NCI-H524 (cell line): ENCODE measurements at regions not wholly inside any gene's neighbourhood (a gene's known extent, or its start where the extent isn't known, plus 50 kb on each side); places are given as distances from the start of the nearest gene placed in this dataset.
A peak's percentile ranks its signal among the peaks of the same experiment; 100 is the strongest.

Experiments
- DNase-seq, 2 experiments: peaks; one replicate each; lab custom pipeline; 2025; lab: John Stamatoyannopoulos, UW

DNA sequence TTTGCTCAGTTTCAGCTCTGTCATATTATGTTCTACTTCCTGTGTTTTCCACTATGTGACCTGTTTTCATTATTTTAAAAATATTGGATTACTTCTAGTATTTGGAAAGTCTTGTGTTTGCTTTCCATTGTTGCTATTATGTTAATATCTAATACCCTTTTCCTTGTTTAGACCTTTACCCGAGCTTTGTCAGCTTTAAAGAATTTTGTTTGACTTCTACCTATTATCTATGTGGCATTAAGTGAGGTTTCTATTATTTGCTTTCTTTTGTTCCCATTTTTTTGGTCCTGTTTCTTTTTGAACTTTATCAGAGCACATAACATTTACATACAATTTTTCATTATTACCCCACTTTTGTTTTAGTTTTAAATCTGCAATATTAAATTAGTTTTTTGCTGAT, 202.7 kb downstream of the MANEA start:
- DNase-seq: no peak

DNA sequence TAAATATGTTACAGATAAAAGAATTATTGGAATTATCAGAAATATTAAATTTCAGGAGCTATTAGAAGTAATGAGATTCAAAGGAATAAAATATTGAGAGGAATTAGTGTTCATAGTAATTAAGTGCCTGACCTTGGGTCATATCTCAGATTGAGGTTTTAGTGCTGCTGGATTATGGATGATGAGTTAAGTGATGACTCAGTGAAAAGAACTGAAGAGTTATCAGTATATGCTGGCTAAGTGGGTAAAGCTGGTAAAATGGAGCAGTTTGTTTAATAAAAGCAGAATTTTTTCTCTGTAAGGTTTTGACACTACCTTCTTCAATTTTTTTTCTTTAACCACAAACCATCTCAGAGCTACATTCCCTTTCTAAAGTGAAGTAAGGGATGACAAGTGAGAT, 206.7 kb downstream of the MANEA start:
- DNase-seq: no peak

DNA sequence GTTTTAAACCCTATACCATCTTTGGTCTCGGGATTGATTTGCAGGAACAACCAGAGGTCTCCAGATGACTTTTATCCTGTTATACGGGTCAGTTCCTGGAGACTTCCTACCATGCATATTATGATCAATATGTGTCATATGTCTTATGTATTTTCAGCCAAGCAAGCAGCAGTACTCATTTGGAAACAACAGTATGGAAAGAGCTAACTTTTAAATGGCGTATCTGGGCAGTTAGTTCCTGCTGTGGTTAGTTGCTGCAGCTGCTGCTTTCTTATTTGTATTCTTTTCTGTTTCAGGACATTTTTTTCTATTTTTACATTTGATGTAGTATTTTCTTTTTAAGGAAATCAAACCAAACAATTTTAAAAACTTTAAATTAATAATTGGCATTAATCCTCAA, 207.5 kb downstream of the MANEA start:
- no peak for DNase-seq

DNA sequence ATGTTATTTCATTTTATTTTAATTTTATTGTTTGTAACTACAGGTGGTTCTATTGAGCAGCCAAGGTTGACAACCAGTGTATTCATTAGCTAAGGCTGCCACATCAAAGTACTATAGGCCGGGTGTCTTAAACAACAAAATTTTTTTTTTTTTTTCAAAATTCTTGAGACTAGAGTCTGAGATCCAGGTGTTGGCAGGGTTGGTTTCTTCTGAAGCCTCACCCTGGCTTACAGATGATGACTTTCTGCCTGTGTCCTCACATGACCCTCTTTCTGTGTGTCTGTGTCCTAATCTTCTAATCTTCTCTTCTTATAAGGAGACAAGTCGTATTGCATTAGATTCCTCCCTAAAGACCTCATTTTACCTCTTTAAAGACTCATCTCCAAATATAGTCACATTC, 208.4 kb downstream of the MANEA start:
- DNase-seq: no peak

DNA sequence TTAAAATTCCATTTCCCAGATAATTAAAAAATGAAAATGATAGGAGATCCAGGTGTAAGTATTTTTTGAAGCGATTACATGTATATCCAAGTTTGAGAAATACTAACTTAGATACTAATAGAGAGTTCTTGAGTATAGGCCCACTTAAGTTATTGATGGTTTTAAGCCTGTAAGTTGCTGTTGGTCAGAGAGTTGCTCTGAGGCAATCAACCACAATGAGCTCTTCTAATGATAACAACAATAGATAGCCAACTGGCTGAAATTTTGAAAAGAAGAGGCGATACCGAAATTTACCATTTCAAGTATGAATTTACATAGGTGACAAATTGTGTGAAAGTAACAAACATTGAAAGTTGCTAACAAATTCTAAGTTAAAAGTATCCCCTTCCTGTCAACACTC, 209.5 kb downstream of the MANEA start:
- no peak for DNase-seq

DNA sequence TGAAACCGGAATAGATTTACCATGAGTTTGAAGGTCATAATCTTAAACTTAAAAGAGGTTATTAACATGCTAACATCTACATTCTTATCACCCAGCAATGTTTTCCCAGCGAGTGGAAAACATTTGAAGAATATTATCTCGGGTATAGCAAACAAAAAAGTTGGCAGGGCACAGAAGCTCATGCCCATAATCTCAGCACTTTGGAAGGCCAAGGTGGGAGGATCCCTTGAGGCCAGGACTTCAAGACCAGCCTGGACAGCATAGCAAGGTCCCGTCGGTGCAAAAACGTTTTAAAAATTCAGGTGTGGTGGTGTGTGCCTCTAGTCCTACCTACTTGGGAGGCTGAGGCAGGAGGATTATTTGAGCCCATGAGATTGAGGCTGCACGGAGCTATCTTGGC, 213.5 kb downstream of the MANEA start:
- DNase-seq: no peak

DNA sequence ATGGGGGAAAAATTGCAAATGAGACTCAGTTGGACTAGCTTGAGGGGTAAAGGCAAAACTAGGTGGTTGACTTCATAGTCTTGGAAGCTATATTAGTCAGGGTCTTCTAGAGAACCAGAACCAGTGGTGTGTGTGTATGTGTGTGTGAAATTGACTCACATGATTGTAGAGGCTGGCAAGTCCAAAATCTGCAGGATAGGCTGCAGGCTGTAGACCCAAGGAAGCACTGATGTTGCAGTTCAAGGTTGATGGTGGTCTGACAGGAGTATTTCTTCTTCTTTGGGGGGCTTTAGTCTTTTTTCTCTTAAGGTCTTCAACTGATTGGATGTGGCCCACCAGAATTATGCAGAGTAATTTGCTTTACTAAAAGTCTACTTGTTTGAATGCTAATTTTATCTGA, 217.4 kb downstream of the MANEA start:
- DNase-seq: no peak

DNA sequence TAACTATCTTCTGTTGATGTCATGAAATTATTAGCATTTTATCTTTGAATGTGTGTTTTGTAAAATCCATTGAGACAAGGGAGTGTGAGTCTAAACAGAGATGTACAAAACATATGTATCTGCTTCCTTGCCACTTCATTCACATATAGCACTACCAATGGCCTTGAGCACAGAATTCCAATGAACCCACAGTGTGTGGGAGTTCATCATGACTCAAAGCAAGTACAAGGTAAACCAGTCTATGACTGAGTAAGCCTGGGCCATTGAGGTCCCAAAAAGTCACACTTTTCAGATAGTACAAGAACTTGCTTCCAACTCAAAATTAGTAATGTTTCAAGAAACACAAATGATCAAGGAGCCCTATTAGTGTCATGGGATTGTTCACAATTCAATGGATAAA, 218.6 kb downstream of the MANEA start:
- DNase-seq: no peak

DNA sequence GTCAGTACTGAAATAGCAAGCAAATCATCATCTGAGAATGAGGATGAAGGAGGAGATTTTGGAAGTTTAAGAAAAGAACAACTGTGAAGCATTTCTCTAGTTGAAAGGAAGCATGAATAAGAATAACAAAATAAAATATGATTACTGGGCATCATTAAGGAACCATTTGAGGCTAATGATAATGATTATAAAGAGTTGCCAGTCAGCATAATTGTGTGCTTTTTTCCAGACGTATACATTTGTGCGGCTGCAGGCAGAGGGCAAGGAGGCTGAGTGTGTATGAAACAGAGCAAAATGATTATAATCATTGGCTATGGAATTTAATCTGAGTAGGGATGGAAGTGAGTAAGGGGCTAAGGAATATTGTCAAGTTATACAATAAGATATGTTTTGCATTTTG, 218.7 kb upstream of the FUT9 start:
- DNase-seq: no peak

DNA sequence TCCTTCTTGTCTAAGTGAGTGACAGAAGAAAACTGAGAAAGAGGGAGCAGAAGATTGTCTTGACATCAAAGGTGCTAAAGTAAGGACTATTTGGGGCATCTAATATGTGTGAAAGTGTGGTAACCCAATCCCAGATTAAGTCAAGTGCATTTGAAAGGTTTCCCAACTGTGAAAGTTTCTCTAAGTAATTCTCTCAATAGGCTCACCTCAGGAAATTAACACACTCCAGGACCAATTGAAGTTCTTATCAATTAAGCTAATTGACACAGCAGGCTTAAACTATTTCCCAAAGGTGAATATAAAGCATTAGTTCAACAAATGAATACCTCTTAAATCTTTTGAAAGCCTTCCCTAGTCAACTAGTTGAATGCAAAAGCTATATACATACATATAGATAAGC, 212.8 kb upstream of the FUT9 start:
- peak; percentile 56 to 84 for DNase-seq

DNA sequence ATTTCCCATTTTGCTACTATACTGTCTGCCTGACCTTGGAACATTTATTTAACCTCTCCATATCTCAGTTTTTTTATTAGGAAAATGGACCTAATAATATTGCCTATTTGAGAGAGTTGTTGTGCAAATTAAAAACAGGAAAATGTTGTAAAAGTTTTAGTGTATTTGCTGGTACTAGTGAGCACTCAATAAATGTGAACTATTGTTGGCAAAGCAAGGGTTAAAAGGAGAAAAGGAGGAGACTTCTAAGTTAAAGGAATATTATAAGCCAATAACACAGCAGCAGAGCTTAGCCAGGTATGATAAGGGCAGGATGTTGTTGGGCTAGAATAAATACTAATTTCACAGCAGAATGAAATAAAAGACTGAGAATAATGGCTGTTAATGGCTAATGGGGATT, 211.9 kb upstream of the FUT9 start:
- no peak for DNase-seq

DNA sequence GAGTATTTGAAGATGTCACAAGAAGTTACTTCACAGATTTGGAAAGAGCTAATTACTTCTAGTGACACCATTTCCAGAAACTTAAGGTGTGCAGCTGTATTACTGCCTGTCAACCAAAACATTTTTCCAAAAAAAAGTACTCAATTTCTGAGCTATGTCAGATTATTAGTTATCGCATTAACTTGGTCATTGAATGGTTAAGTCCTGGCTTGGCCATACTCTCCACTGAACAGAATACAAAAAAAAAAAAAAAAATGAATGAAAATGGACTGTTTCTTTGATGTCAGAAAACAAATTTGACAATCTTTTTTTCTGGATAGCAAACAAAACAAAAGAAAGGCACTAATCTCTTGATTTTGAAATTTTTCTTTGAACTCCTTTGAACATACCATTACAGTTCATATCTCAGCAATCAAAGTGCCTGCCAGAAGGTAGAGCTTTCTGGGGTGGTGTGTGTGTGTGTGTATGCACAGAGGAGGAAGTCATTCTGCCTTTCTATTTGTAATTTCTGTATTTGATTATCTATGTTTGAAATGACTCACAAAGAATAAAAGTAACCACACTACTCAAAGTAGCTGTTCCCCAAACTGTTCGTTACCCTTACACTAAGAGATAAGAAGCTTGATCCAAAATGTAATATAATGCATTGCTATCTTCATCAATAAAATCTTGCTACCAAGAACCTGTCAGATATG, 210.8 kb upstream of the FUT9 start:
- no peak for DNase-seq

DNA sequence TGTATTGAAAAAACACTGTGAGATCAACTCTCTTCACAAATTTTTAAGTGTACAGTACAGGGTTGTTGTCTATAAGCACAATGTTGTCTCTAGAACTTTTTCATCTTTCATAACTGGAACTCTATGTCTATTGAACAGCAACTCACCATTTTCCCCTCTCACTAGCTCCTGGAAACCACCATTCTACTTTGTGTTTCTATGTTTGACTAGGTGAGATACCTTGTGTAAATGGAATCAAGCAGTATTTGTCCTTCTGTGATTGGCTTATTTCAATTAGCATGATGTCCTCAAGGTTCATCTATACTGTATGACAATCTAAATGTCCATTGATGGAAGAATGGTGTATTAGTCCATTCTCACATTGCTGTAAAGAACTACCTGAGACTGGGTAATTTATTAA, 210.1 kb upstream of the FUT9 start:
- DNase-seq: no peak

DNA sequence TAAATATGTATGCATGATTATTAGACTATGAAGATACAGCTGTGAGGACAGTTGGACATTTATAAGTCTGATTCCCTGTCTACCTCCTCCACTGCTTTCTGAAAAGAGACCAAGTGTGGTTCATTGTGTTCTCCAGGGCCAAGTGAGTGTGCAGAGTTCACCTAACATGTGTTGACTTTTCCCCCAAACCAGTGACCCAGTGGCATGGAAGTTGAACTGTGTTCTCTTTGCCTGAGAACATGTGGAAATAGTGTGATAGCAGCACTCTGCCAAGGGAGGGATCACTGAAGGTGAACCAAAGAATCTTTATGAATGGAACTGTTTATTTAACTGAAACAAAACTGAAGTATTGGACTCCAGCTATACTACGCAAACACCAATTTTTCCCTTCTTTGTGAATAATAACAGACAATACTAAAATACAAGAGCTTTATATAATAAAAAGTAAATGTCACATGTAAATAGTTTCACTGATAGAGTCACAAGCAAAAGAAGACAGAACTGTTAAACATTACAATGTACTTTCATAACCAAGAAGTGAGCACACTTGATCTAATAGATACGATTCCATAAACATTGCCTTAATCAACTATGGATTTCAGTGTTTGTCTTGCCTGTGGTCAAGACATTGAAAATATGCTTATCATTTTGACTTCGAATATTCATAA, 200.3 kb upstream of the FUT9 start:
- DNase-seq: no peak

DNA sequence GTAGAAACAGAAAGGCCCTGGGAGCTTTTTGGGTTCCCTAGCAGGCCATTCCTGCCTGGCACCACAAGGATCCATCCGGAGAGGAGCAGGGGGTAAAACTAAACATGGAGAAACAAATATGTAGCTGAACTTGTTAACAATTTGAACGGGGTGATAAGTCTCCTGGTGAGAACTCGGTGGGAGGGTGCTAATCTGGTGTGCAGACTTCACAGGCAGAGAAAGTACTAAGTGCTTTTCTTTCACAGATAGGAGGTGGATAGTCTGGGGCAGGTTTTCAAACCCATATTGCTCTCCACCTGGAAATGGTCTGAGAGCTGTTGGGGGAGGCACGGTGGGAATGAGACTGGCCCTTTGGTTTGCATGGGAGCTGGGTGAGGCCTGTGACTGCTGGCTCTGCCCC, 196.3 kb upstream of the FUT9 start:
- DNase-seq: no peak

DNA sequence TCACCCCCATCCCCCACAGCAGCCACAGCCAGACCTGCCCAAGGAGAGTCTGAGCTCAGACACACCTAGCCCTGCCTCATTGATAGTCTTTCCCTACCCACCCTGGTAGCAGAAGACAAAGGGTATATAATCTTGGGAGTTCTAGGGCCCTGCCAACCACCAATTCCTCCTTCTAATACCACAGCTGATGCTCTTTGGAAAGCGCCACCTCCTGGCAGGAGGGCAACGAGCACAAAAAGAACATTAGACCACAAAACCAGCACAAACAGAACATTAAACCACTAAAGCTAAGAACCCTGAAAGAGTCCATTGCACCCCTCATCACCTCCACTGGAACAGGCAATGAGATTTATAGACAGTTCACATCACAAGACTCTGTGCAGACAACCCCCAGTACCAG, 195.8 kb upstream of the FUT9 start:
- no peak for DNase-seq

DNA sequence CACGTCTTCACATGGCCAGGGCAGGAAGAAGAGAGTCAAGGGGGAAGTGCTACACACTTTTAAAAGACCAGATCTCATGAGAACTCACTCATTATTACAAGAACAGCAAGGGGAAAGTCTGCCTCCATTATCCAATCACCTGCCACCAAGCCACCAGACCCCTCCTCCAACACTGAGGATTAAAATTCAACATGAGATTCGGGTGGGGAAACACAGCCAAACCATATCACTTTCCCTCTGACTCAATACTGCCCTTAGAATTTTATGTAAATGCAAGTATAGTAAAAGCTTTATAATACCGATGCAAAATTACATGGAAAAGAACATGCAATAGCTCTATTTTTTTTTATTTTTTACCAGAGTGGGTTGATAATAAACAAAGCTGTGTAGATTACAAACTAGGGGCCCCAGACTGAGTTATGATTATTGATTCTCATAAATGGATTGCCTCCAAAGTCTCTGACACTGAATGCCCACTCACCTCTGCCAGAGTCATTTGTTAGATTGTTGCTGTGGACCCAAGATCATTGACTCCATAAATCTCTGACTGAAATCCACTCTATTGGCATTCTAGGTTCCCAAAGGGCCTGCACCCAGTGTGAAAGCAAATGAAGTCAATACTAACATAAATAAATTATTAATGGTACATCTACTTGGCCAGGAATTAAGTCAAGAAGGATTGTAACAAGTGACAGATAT, 184.8 kb upstream of the FUT9 start:
- DNase-seq: no peak

DNA sequence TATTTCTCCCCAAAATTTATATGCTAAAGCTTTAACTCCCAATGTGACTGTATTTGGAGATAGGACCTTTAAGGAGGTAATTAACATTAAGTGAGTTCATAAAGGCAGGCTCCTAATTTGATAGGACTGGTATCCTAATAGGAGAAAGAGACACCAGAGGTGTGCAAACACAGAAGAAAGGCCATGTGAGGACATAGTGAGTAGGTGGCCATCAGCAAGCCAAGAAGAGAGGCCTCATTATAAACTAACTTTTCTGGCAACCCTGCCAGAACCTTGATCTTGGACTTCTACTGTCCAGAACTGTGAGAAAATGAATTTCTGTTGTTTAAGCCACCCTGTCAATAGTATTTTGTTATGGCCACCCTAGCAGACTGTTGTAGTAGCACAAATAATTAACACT, 177.9 kb upstream of the FUT9 start:
- no peak for DNase-seq

DNA sequence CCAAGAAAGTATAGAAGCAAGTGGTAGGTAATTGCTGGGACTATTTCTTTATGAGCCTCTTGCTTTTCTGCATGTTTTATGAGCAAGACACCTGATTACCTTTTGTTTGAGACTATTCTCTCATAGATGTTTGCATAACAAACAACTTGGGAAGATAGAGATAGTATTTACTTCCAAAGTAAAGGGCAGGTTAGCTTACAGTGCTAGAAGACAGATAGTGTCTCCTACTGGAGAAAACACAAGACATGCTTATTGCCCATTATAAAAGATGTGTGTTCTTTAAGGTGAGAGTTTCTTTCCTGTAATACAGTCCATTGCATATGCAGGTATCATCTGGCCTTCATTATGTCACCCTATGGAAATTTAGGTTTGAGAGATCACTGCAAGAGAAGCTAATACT, 174.2 kb upstream of the FUT9 start:
- no peak for DNase-seq

DNA sequence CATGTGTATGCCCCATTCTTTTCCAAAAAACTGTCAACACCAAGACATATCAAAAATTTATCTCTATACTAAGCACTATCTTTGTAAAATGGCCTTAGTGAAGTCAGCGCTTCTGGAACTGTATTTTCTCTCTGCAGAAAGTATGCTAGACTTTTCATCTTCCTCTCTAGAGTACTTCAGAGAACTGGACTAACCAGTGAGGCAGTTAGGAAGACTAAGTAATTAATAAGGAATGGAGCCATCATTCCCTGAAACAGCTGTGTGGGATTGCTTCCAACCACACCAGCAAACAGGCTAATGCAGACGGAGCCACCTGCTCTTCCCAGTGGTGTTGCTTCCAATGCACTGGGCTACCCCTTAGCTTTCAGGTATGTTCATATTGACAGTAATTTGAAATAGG, 169.1 kb upstream of the FUT9 start:
- DNase-seq: peak in 1 of 2 experiments; percentile 27

DNA sequence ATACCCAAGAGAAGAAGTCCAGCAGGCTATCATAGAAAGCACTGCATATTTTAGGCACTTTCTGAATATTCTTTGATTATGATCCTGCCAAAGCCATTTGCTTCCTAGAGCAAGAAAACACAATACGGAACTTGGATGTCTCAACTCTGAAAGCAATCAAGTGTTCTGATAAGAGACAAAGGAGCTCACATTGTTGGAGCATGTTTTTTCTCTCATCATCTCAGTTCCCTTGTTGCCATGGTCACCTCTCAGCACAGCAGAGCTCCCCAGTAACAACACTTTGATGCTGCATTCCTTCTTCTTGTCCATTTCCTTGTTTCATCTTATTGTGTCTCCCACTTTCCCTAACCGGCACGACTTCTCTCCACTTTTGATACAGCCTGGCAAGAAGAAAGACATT, 168.7 kb upstream of the FUT9 start:
- no peak for DNase-seq

DNA sequence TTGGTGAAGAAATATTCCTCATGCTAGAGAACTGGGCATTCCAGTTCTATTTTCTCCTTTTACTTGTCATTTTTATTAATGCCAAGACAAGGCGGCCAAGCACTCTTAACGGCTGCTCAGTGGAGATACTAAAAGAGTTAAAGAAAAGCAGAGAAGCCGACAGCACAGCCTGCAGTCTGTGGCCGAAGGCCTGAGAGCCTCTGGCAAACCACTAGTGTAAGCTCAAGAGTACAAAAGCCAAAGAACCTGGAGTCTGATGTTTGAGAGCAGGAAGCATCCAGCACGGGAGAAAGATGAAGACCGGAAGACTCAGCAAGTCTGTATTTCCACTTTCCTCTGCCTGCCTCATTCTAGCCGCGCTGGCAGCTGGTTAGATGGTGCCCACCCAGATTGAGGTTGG, 167.1 kb upstream of the FUT9 start:
- no peak for DNase-seq

DNA sequence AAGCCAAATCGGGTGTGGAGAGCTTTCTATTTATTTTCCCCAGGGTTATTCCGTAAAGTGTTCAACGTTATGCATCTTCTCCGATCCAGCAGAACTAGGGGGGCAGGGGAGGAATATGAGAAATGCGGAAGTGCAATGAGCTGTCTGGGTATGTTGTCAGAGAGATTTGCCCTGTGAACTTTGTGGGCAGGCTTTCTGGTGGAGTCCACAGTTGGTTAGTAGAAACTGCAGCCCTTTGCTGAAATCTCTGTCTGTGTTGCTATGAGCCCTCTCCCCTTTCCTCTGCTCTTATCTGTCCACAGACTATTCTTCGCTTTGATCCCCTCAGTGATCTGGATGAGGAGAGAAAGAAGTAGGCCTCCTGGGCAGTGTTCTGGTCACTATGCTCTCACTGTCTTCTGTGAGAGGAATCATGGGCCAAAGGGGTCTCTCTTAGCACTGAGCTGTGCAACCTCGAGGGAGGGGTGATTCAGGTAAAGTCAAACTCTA, 158.9 kb upstream of the FUT9 start:
- no peak for DNase-seq
